GM21576 (cell line): ENCODE measurements at regions not wholly inside any gene's neighbourhood (a gene's known extent, or its start where the extent isn't known, plus 50 kb on each side); places are given as distances from the start of the nearest gene placed in this dataset.

Source experiments
- ATAC-seq: cut with Tn5 transposase; IDR thresholded peaks from one replicate; pipeline ENCODE4 v1.9.1; 2021; ENCODE audit warnings: mild to moderate bottlenecking, moderate library complexity; ENCODE audit not compliant: unreplicated experiment

DNA sequence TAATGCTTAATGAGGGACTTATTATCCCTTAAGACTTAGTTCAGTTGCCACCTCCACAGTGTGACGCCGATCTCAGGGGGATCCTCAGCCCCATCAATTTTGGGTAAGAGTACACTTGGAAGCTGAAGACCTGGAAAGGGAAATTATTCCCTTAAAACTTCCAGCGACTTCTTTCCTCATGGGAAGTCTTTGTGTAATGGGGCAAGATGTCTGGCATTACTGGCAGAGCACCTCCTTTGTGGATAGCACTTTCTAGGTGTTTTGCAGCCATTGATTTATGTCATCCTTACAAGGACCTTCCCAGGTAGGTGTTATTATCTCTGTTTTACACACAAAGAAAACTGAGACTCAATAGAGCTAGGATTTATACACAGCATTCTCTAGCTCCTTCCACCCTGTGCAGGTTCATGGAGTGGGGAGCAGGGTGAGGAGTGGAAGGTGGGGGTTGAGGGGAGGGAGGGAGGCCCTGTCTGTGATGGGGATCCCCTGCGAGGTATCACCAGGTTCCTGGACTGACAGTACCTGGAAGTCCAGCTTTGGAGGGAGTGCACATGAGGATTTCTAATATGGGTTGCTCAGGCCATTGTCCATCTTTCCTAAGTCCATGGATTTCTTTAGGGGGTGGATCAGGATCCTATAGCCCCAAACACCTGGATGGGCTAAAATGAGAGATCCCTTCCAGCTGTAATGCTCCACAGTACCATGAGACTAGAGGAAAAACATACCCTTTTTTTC is 79.4 kb downstream of the MYCN start:
- no peak for ATAC-seq

- ATAC-seq: no peak
Observed at GRCh38 chr2:16019060-16019480, 78.7 kb downstream of the MYCN start.

- no peak for ATAC-seq
Observed at GRCh38 chr2:16018277-16019059, 78.1 kb downstream of the MYCN start.

DNA sequence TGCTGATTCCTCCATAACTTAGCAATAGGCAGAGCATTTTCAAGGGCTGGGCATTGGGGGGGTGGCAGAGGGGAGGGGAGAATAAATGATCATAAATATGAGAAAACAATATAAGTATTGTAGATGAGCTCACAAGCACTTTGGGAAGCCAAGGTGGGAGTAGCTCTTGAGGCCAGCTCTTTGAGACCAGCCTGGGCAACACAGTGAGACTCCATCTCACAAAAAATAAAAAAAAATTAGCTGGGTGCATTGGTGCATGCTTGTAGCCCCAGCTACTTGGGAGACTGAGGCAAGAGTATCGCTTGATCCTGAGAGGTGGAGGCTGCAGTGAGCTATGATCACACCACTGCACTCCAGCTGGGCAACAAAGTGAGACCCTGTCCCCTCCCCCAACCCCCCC is 75.9 kb downstream of the MYCN start:
- no peak for ATAC-seq

GRCh38 chr2:16015903-16016265 is 75.5 kb downstream of the MYCN start:
- no peak for ATAC-seq

DNA sequence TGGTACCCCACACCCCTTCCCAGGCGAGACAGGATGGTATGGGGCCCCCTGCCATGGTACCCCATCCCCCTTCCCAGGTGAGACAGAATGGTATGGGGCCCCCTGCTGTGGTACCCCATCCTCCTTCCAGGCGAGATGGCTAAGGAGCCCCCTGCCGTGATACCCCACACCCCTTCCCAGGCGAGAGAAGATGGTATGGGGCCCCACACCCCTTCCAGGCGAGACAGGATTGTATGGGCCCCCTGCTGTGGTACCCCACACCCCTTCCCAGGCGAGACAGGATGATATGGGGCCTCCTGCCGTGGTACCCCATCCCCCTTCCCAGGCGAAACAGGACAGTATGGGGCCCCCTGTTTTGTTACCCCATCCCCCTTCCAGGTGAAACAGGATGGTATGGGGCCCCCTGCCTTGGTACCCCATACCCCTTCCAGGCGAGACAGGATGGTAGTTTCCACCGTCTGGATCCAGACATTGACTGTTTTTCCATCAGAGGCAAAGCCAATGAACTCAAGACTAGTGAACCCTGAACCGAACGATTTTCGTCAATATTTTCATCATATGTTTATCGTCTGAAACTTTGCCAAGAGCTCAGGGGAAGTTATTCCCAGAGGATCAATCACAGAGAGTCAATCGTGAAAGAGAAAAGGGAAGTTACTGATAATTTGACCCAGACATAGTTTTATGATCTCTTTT is 75.0 kb downstream of the MYCN start:
- no peak for ATAC-seq

- ATAC-seq: no peak
Observed at GRCh38 chr2:16014802-16015201, 74.5 kb downstream of the MYCN start.

- ATAC-seq: no peak
Observed at GRCh38 chr2:16014041-16014787, 73.9 kb downstream of the MYCN start.

DNA sequence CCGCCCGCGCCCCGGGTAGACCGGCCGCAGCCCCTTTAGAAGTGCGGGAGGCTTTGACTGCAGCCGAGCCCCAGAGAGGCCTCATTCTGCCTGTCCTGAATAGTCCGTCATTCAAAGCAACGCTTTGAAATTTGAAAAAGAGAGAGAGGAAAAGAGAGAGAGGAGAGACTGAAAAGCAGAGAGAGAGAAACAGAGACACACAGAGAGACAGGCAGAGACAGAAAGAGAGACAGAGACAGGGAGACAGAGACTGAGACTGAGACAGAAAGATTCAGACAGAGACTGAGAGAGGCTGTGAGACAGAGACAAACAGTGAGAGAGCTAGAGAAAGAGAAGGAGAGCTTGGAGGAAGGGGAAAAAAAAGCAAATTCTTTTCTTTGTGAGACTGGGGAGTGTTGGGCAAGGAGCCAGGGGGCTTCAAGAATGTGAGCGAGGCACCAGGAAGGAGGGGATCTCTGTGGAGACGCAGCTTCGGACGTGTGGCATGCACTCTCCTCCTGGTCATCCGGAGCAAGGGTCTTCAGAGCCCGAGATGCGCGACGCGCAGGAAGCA is 73.1 kb downstream of the MYCN start:
- ATAC-seq: no peak

DNA sequence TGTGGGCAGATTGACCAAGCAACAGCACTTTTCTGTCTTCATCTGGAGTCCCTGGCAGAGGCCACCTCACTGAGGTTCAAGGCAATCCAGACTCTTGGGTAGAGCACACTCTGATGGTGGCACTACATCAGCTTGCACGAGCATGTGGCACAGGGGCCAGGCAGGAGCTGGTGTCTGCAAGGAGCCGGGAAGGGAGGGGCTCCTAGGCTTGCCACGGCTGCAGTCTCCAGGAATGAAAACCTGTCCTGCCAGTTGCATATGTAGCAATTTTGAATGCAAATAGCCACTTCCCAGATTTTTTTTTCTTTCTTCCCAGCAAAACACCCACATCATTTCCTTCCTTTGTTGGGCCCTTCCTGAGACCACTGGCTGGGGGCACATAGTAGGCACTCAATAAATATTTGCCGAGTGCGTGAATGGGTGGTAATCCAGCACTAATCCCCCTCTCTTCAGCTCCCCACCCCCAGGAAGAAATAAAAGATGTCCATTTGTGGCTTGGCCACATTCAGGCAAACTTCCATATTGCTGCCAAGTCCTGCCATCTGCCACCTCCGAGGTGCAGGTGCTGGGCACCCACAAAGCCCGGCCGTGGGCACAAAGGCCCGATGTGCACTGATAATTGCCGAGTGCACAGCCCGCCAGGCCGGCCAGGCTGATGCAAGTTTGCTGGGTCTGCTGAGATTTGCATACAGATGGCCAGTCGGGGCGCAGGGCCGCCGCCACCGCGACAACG is 72.4 kb downstream of the MYCN start:
- ATAC-seq: no peak

- no peak for ATAC-seq
Observed at GRCh38 chr2:16012029-16012596, 71.8 kb downstream of the MYCN start.

GRCh38 chr2:16011621-16011960 is 71.2 kb downstream of the MYCN start:
- ATAC-seq: no peak

- ATAC-seq: no peak
Observed at GRCh38 chr2:16010951-16011620, 70.7 kb downstream of the MYCN start.

DNA sequence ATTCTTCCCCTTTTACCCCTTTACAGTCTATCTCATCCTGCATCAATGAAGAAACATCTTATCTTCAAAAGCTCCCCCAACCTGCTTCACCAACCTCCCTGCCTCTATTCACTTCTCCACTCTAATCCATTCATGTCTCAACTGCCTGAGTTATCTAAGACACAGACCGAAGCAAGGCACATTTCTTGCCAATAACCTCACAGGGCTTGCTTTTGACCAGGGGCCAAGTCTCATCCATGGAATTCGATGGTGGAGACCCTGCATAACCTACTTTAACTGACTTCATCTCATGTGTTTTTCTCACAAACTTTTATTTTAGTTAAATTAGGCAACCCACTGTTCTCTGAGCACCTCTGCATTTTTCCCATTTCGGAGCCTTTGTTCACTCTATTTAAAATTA is 69.7 kb downstream of the MYCN start:
- ATAC-seq: no peak

GRCh38 chr2:16009560-16009959 is 69.2 kb downstream of the MYCN start:
- ATAC-seq: no peak

DNA sequence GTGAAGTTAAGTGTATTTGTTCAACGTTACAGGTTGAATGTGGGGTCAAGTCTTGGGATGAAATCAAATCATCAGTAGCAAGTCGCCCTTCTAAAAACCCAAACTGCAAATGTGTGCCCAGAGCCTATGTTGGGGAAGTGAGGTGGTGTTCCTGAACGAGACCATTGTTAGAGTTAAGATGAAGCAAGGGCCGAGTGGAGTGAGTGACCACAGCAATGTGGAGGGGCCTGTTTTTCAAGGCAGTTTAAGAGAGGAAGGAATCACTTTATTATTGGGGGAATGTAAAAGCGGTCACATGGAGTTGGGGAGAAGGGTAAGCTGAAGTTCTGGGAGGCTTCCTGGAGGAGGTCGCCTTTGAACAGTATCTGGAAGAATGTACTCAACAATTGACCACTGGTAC is 68.5 kb downstream of the MYCN start:
- ATAC-seq: no peak

DNA sequence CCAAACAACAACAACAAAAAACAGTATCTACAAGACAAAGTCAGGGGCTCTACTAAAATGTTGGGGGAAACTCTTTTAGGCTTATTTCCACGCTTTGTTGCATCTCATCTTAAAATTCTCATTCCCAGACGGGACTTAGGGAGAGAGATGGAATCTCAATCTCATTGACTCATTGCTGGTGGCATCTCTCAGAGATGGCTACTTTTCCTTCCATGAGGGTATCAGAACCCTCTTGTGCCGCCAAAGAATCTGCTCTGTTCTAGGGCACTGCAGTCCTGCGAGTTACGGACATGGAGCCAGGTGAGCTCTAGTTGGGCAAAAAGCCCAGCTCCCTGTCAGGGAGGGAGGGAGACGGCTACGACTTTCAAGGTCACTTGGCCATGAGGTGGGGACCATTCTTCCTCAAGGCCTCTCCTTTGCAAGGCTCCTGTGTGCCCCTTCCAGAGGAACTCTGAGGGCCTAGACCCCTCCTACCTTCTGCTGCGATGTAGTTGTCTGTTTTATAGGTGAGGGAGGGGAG is 68.0 kb downstream of the MYCN start:
- no peak for ATAC-seq

GRCh38 chr2:16007167-16007934 is 67.0 kb downstream of the MYCN start:
- no peak for ATAC-seq
